ENCODE measurements at regions not wholly inside any gene's neighbourhood (a gene's known extent, or its start where the extent isn't known, plus 50 kb on each side); places are given as distances from the start of the nearest gene placed in this dataset.

- TF ChIP-seq EZH2 (IDR thresholded peaks at IDR 0.05; ENCODE audit: insufficient read depth, poor library complexity, severe bottlenecking) (no peak), EZH2phosphoT487 (IDR thresholded peaks at IDR 0.05; ENCODE audit: insufficient read depth, low read depth) (no peak)
These were observed 89.8 kb upstream of the TLE4 start for GRCh38 chr9:79481846-79482477.

All from GM23248 (cell line).